GM12878 (cell line): ENCODE measurements at regions not wholly inside any gene's neighbourhood (a gene's known extent, or its start where the extent isn't known, plus 50 kb on each side); places are given as distances from the start of the nearest gene placed in this dataset.

Experiments used
- ATAC-seq: fragments of 200-7000 bp; cut with Tn5 transposase; 3 replicates; pipeline ENCODE4 v1.9.1; 2020; ENCODE audit warnings: mild to moderate bottlenecking, moderate library complexity
- BruUV-seq: library from RNA; stranded (reverse); fragments of 400-500 nt; replicated peaks from 2 replicates; lab custom pipeline; 2021; lab: Mats Ljungman, UMichigan
- CTCF ChIA-PET: fragments of 300-600 bp; sonication (Branson Sonifier 250); formaldehyde crosslinking; extraction: SDS; loops from one replicate; lab custom pipeline; 2021; ENCODE audit warnings: inconsistent platforms; lab: Yijun Ruan, JAX
- POLR2A ChIA-PET: fragments of 350-600 bp; formaldehyde crosslinking; extraction: SDS; loops from one replicate; lab custom pipeline; 2021; ENCODE audit warnings: inconsistent platforms; lab: Charles Lee
- RAD21 ChIA-PET: fragments of 300-600 bp; sonication (Branson Sonifier 250); formaldehyde crosslinking; loops from one replicate; lab custom pipeline; 2023; ENCODE audit warnings: antibody characterized with exemption; ENCODE audit not compliant: unreplicated experiment; lab: Charles Lee
- SMC1A ChIA-PET: fragments of 300-600 bp; sonication (Branson Sonifier 250); formaldehyde crosslinking; loops from one replicate; lab custom pipeline; 2023; ENCODE audit not compliant: unreplicated experiment, uncharacterized antibody; lab: Charles Lee
- DNase-seq: peaks from one replicate; pipeline ENCODE4 v3.0.0-alpha.2; 2011; ENCODE audit warnings: low read depth, low spot score
- FAIRE-seq: peaks from 3 replicates; lab custom pipeline; 2011; peaks lifted over from hg19 to GRCh38; lab: Jason Lieb, UNC
- H2AFZ ChIP-seq: 2 replicates; pipeline ENCODE4 v1.6.0; 2011; ENCODE audit warnings: low read depth, low read length, control low read depth; ENCODE audit not compliant: control insufficient read depth
- H3K27ac ChIP-seq: 2 replicates; pipeline ENCODE4 v1.5.1; 2011; ENCODE audit warnings: control low read depth; ENCODE audit not compliant: control insufficient read depth, insufficient read depth
- H3K27me3 ChIP-seq, 2 experiments: replicated peaks in 1 of 2; 2 replicates each; pipeline versions ENCODE4 v1.6.0 to v1.6.1; 2011; ENCODE audit warnings: low read length in 1 of 2; ENCODE audit not compliant: control insufficient read depth in 2 of 2, insufficient read depth in 2 of 2
- H3K36me3 ChIP-seq, 2 experiments: 2 replicates each; pipeline ENCODE4 v1.5.1; 2011; ENCODE audit warnings: low read length in 1 of 2; ENCODE audit not compliant: control insufficient read depth in 2 of 2, insufficient read depth in 2 of 2
- H3K4me1 ChIP-seq: 2 replicates; pipeline ENCODE4 v1.6.1; 2011; ENCODE audit warnings: mild to moderate bottlenecking, low read length, moderate library complexity, mixed read lengths; ENCODE audit not compliant: control insufficient read depth, insufficient read depth
- H3K4me2 ChIP-seq: 2 replicates; pipeline ENCODE4 v1.6.0; 2011; ENCODE audit warnings: control low read depth; ENCODE audit not compliant: control insufficient read depth, insufficient read depth
- H3K4me3 ChIP-seq: fragments of 200-600 bp; sonication (generic); 2 replicates; pipeline ENCODE4 v1.5.1; 2016
- H3K79me2 ChIP-seq: 2 replicates; pipeline ENCODE4 v1.6.0; 2011; ENCODE audit warnings: low read length; ENCODE audit not compliant: control insufficient read depth, insufficient read depth
- H3K9ac ChIP-seq: 2 replicates; pipeline ENCODE4 v1.8.0; 2011; ENCODE audit warnings: low read length, control low read depth, mixed read lengths; ENCODE audit not compliant: control insufficient read depth, insufficient read depth
- H3K9me3 ChIP-seq: replicated peaks from 3 replicates; pipeline ENCODE4 v1.5.1; 2011; ENCODE audit warnings: mild to moderate bottlenecking, low read length; ENCODE audit not compliant: control insufficient read depth, insufficient read depth
- H4K20me1 ChIP-seq: 2 replicates; pipeline ENCODE4 v1.6.0; 2011; ENCODE audit not compliant: control insufficient read depth, insufficient read depth
- CBX5 ChIP-seq: sonication (generic); IDR thresholded peaks from 2 replicates; pipeline ENCODE4 v1.6.1; 2016; ENCODE audit warnings: low read depth, moderate library complexity, mild to moderate bottlenecking, inconsistent platforms
- IRF4 ChIP-seq: IDR thresholded peaks from 2 replicates; pipeline ENCODE4 v1.6.1; 2011; ENCODE audit warnings: low read depth, low read length
- JUNB ChIP-seq: IDR thresholded peaks from 2 replicates; pipeline ENCODE4 v1.6.1; 2016; ENCODE audit warnings: antibody characterized with exemption, mild to moderate bottlenecking
- MTA2 ChIP-seq: fragments of 450-650 bp; IDR thresholded peaks from 2 replicates; pipeline ENCODE4 v1.6.1; 2016; ENCODE audit warnings: low read depth, mild to moderate bottlenecking, moderate library complexity
- MTA3 ChIP-seq: IDR thresholded peaks from 2 replicates; pipeline ENCODE4 v1.6.1; 2012; ENCODE audit warnings: low read length, inconsistent platforms, borderline replicate concordance
- NBN ChIP-seq: fragments of 450-650 bp; IDR thresholded peaks from 2 replicates; pipeline ENCODE4 v1.6.1; 2016
- SREBF1 ChIP-seq: IDR thresholded peaks from 2 replicates; pipeline ENCODE4 v1.6.1; 2012; ENCODE audit warnings: mild to moderate bottlenecking, low read length
- STAT3 ChIP-seq: IDR thresholded peaks from 2 replicates; pipeline ENCODE4 v1.6.1; 2011; ENCODE audit warnings: low read depth, low read length, improper control_type of control experiment
- TAF1 ChIP-seq: IDR thresholded peaks from 2 replicates; pipeline ENCODE4 v1.6.1; 2011; ENCODE audit warnings: mild to moderate bottlenecking, low read depth, low read length, borderline replicate concordance
- ZBTB4 ChIP-seq: fragments of 450-650 bp; formaldehyde crosslinking; IDR thresholded peaks from 2 replicates; pipeline ENCODE4 v1.4.0; 2022; ENCODE audit warnings: mild to moderate bottlenecking, moderate library complexity
- ZNF274 ChIP-seq: IDR thresholded peaks from one replicate; pipeline ENCODE4 v1.8.0; 2011; ENCODE audit not compliant: insufficient read length, insufficient read depth
- WGBS: methylation state at CpG from one replicate; pipeline ENCODE4 v1.1.6; 2016; ENCODE audit warnings: low lambda C conversion rate; ENCODE audit not compliant: insufficient replicate concordance, insufficient coverage; ENCODE audit errors: missing lambda C conversion rate; 5-methylcytosine and 5-hydroxymethylcytosine counted together
- in situ Hi-C: fragments of 300-500 bp; cut with MboI; formaldehyde crosslinking; loops from 9 replicates; pipeline ENCODE4 v1.14.3; 2018; ENCODE audit warnings: mixed read lengths
- intact Hi-C: fragments of 100-400 bp; cut with micrococcal nuclease; formaldehyde crosslinking; loops from one replicate; pipeline ENCODE4 v1.14.2; 2022; ENCODE audit not compliant: unreplicated experiment

GRCh38 chr2:139790136-139790535, 1009.9 kb upstream of the NXPH2 start:
- in situ Hi-C loops (no loop called here), intact Hi-C loops (loop anchor here (5.0 to 10.0 kb wide), 2 partner anchors 1072 to 1765 kb away; no protein-coding TSS in a partner anchor)
- BruUV-seq, result no TSS peak
- ChIA-PET SMC1A (interaction anchor here (1.0 kb wide), 1 partner anchor 46 kb away, joined by 3 read pairs; no protein-coding TSS in a partner anchor), CTCF (interaction anchor here (0.6 kb wide), 1 partner anchor 22 kb away, joined by 4 read pairs; no protein-coding TSS in a partner anchor), POLR2A (no interaction called here), RAD21 (no interaction called here)
- DNase-seq (no peak), ATAC-seq (no peak), FAIRE-seq (no peak)
- Histone ChIP-seq H4K20me1 (no peaks in the 10 kb centered on the region), H2AFZ (no peak overlapping the region), H3K27ac (no peak overlapping the region), H3K27me3 (no peaks in the 10 kb centered on the region), H3K79me2 (no peaks in the 10 kb centered on the region), H3K4me2 (no peak overlapping the region), H3K4me3 (no peak overlapping the region), H3K4me1 (no peaks in the 10 kb centered on the region), H3K36me3 (no peaks in the 10 kb centered on the region), H3K9me3 (no peaks in the 10 kb centered on the region), H3K9ac (no peak overlapping the region)
- 0% methylated on average over 2 of the region's 2 CpGs for WGBS
- no peak for TF ChIP-seq ZNF274
- TF ChIP-seq IRF4, result no peak
- no peak for TF ChIP-seq ZBTB4
- no peak for TF ChIP-seq TAF1
- TF ChIP-seq JUNB, result no peak
- TF ChIP-seq NBN, result no peak
- no peak for TF ChIP-seq MTA2
- TF ChIP-seq CBX5, result no peak
- no peak for TF ChIP-seq SREBF1
- no peak for TF ChIP-seq STAT3
- TF ChIP-seq MTA3, result no peak
